ENCODE measurements at regions not wholly inside any gene's neighbourhood (a gene's known extent, or its start where the extent isn't known, plus 50 kb on each side); places are given as distances from the start of the nearest gene placed in this dataset.

- DNase-seq (ENCODE audit: low spot score) = no peak
These were observed 303.1 kb downstream of the HAO1 start for GRCh38 chr20:7637184-7637583.

- no peak for DNase-seq (ENCODE audit: low spot score)
These were observed 290.0 kb downstream of the HAO1 start for GRCh38 chr20:7650086-7650879.

- no peak for DNase-seq (ENCODE audit: low spot score)
These were observed 286.0 kb downstream of the HAO1 start for GRCh38 chr20:7654231-7654630.

- DNase-seq (ENCODE audit: low spot score) = no peak
These were observed 283.4 kb downstream of the HAO1 start for GRCh38 chr20:7656687-7657467.

- no peak for DNase-seq (ENCODE audit: low spot score)
These were observed 282.7 kb downstream of the HAO1 start for GRCh38 chr20:7657569-7657968.

GRCh38 chr20:7660165-7660564 is 280.1 kb downstream of the HAO1 start:
- DNase-seq (ENCODE audit: low spot score) = no peak

GRCh38 chr20:7665376-7665775 is 274.9 kb downstream of the HAO1 start:
- DNase-seq (ENCODE audit: low spot score) = no peak

- no peak for DNase-seq (ENCODE audit: low spot score)
These were observed 273.1 kb downstream of the HAO1 start for GRCh38 chr20:7667194-7667593.

GRCh38 chr20:7672571-7672970 is 267.7 kb downstream of the HAO1 start:
- DNase-seq (ENCODE audit: low spot score) = no peak

GRCh38 chr20:7673841-7674240 is 266.4 kb downstream of the HAO1 start:
- no peak for DNase-seq (ENCODE audit: low spot score)

GRCh38 chr20:7682916-7683315 is 257.3 kb downstream of the HAO1 start:
- no peak for DNase-seq (ENCODE audit: low spot score)

GRCh38 chr20:7687065-7687464 is 253.2 kb downstream of the HAO1 start:
- no peak for DNase-seq (ENCODE audit: low spot score)

GRCh38 chr20:7689151-7689550 is 251.1 kb downstream of the HAO1 start:
- no peak for DNase-seq (ENCODE audit: low spot score)

- DNase-seq (ENCODE audit: low spot score) = no peak
These were observed 248.5 kb downstream of the HAO1 start for GRCh38 chr20:7691647-7692269.

GRCh38 chr20:7692478-7692877 is 247.8 kb downstream of the HAO1 start:
- no peak for DNase-seq (ENCODE audit: low spot score)

- DNase-seq (ENCODE audit: low spot score) = no peak
These were observed 246.5 kb downstream of the HAO1 start for GRCh38 chr20:7693761-7694160.

GRCh38 chr20:7695051-7695495 is 245.2 kb downstream of the HAO1 start:
- DNase-seq (ENCODE audit: low spot score) = no peak

- no peak for DNase-seq (ENCODE audit: low spot score)
These were observed 244.6 kb downstream of the HAO1 start for GRCh38 chr20:7695635-7696034.

- no peak for DNase-seq (ENCODE audit: low spot score)
These were observed 243.9 kb downstream of the HAO1 start for GRCh38 chr20:7696311-7696710.

- DNase-seq (ENCODE audit: low spot score) = no peak
These were observed 238.1 kb downstream of the HAO1 start for GRCh38 chr20:7702141-7702540.

GRCh38 chr20:7703551-7703961 is 236.7 kb downstream of the HAO1 start:
- DNase-seq (ENCODE audit: low spot score) = no peak

- DNase-seq (ENCODE audit: low spot score) = no peak
These were observed 236.3 kb downstream of the HAO1 start for GRCh38 chr20:7703996-7704395.

GRCh38 chr20:7708112-7708511 is 232.1 kb downstream of the HAO1 start:
- DNase-seq (ENCODE audit: low spot score) = no peak
